ENCODE measurements at regions not wholly inside any gene's neighbourhood (a gene's known extent, or its start where the extent isn't known, plus 50 kb on each side); places are given as distances from the start of the nearest gene placed in this dataset.

DNA sequence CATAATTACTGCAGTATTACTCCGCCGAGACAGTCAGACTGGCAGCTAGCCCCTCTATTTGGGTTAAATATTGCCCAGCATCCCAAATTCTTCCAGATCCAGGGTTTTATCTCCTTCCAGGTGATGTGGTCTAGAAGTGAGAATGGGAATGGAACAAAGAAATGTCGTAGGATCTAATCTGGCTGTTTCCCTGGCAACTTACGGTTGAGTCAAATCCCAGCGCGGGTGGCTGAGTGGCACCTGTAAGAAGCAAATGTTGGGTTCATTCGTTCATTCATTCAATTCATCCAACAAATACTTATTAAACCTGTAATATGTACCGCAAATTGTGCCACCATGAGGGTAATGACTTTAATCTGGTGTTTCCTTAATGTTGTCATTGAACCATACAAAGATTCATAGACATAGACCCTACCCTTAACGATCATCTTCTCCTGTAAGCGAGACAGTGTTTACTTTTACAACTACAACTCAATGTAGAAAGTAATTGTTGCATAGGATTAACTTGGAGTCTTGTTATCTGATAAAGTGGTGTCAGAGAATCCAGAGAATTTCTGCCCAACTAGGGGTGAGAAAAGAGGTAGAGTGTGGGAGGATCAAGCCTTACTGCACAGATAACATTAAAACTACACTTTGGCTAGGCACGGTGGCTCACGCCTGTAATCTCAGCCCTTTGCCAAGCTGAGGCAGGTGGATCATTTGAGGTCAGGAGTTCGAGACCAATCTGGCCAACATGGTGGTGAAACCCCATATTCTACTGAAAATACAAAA lies 91.3 kb upstream of the ADGRF1 start:
- Mint-ChIP-seq H3K4me1 (ENCODE audit: unreplicated experiment) (peaks cover 9% of the 10 kb centered on the region), H3K4me3 (ENCODE audit: unreplicated experiment) (no peak overlapping the region), H3K36me3 (ENCODE audit: low read depth, unreplicated experiment) (no peaks in the 10 kb centered on the region), H3K9me3 (ENCODE audit: unreplicated experiment) (no peaks in the 10 kb centered on the region), H3K27me3 (ENCODE audit: unreplicated experiment) (no peaks in the 10 kb centered on the region), H3K27ac (ENCODE audit: unreplicated experiment) (no peak overlapping the region)
- TF ChIP-seq, protein P1, sequence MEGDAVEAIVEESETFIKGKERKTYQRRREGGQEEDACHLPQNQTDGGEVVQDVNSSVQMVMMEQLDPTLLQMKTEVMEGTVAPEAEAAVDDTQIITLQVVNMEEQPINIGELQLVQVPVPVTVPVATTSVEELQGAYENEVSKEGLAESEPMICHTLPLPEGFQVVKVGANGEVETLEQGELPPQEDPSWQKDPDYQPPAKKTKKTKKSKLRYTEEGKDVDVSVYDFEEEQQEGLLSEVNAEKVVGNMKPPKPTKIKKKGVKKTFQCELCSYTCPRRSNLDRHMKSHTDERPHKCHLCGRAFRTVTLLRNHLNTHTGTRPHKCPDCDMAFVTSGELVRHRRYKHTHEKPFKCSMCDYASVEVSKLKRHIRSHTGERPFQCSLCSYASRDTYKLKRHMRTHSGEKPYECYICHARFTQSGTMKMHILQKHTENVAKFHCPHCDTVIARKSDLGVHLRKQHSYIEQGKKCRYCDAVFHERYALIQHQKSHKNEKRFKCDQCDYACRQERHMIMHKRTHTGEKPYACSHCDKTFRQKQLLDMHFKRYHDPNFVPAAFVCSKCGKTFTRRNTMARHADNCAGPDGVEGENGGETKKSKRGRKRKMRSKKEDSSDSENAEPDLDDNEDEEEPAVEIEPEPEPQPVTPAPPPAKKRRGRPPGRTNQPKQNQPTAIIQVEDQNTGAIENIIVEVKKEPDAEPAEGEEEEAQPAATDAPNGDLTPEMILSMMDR (IDR thresholded peaks at IDR 0.05; ENCODE audit: unreplicated experiment), result no peak
- DNase-seq (ENCODE audit: low spot score), result no peak

DNA sequence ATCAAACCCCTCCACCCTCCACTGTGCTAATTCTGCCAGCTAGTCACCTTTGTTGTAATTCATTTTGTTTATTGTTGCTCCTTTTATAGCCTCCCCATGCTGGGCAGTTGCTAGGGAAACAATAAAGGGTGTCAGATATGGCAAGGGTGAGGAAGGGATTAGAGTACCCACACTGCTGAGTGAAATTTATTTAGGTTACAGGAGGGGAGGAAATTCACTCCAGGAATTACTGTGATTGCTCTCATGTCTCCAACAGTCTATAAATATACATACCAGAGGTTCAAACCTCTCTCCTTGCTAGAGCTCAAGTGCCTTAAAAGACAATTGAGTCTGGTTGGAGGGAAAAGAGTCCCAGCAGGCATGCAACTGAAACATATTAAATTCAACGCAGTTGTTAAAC lies 90.6 kb upstream of the ADGRF1 start:
- H3K4me1 Mint-ChIP-seq (ENCODE audit: unreplicated experiment), result peaks cover 9% of the 10 kb centered on the region
- no peaks in the 10 kb centered on the region for H3K27me3 Mint-ChIP-seq (ENCODE audit: unreplicated experiment)
- no peak overlapping the region for H3K4me3 Mint-ChIP-seq (ENCODE audit: unreplicated experiment)
- no peaks in the 10 kb centered on the region for H3K36me3 Mint-ChIP-seq (ENCODE audit: low read depth, unreplicated experiment)
- TF ChIP-seq, protein P1 (IDR thresholded peaks at IDR 0.05; ENCODE audit: unreplicated experiment), result no peak
- no peaks in the 10 kb centered on the region for H3K9me3 Mint-ChIP-seq (ENCODE audit: unreplicated experiment)
- H3K27ac Mint-ChIP-seq (ENCODE audit: unreplicated experiment), result no peak overlapping the region
- no peak for DNase-seq (ENCODE audit: low spot score)

DNA sequence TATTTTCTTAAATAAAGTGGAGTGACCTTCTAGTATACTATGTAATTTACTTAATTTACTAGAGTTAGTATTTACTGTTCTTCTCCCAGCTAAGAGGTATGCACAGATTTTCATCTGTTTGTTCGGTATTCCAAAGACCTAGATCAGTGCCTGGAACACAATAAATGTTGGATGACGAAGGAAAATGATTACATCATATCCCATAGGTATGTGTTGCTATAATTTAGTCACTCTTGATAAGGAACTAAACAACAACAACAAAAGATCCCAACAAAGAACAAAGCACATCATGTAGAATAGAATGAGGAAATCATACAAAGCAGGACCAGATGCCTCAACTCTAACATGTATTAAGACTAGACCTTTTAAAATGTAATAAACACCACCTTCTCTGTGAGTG lies 89.6 kb upstream of the ADGRF1 start:
- TF ChIP-seq, protein P1 (IDR thresholded peaks at IDR 0.05; ENCODE audit: unreplicated experiment), result no peak
- no peaks in the 10 kb centered on the region for H3K27me3 Mint-ChIP-seq (ENCODE audit: unreplicated experiment)
- no peak for DNase-seq (ENCODE audit: low spot score)
- H3K9me3 Mint-ChIP-seq (ENCODE audit: unreplicated experiment), result no peaks in the 10 kb centered on the region
- peaks cover 13% of the 10 kb centered on the region for H3K4me1 Mint-ChIP-seq (ENCODE audit: unreplicated experiment)
- no peak overlapping the region for H3K4me3 Mint-ChIP-seq (ENCODE audit: unreplicated experiment)
- H3K27ac Mint-ChIP-seq (ENCODE audit: unreplicated experiment), result no peak overlapping the region
- H3K36me3 Mint-ChIP-seq (ENCODE audit: low read depth, unreplicated experiment), result no peaks in the 10 kb centered on the region

DNA sequence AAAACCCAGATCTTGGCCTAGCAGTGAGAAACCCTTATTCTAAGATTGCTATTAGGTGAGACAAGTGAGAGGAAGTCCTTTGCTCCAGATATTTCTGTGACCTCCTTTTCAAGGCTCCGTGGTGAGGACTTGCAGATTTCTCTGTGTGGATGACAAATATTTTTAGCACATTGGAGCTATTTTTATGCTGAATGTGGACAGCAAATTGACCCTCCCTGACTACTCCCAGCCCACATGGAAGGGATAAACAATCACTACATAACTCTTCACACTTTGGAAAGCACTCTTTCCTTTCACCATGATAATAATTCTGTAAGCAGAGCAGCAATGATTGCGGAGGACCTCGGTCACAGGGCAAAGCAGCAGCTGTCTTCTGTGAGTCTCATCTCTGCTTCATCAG lies 88.0 kb upstream of the ADGRF1 start:
- Mint-ChIP-seq H3K27ac (ENCODE audit: unreplicated experiment) (no peak overlapping the region), H3K27me3 (ENCODE audit: unreplicated experiment) (no peaks in the 10 kb centered on the region), H3K9me3 (ENCODE audit: unreplicated experiment) (no peaks in the 10 kb centered on the region), H3K4me3 (ENCODE audit: unreplicated experiment) (no peak overlapping the region), H3K4me1 (ENCODE audit: unreplicated experiment) (peaks cover 12% of the 10 kb centered on the region), H3K36me3 (ENCODE audit: low read depth, unreplicated experiment) (no peaks in the 10 kb centered on the region)
- no peak for DNase-seq (ENCODE audit: low spot score)
- TF ChIP-seq, protein P1 (IDR thresholded peaks at IDR 0.05; ENCODE audit: unreplicated experiment), result no peak

DNA sequence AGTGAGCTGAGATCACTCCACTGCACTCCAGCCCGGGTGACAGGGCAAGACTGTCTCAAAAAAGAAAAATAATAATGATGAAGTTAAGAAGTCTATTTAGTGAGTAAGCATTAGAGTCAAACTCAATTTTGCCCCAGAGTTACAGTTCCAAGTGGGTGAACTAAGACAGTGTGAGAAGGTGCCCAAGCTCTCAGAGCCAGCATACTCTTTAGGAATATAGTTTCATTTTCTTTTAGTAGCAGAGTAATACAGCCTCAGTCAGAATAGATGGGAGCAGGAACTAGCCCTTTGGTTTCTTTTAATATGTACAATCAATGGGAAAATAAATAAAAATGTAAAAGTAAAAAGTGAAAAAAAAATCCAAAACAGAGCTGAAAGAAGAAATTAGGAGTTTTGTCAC lies 87.0 kb upstream of the ADGRF1 start:
- TF ChIP-seq, protein P1 (IDR thresholded peaks at IDR 0.05; ENCODE audit: unreplicated experiment), result no peak

More for the DNA sequence above, 87.0 kb upstream of the ADGRF1 start:
- Mint-ChIP-seq H3K36me3 (ENCODE audit: low read depth, unreplicated experiment) (no peaks in the 10 kb centered on the region), H3K4me1 (ENCODE audit: unreplicated experiment) (peaks cover 4% of the 10 kb centered on the region), H3K9me3 (ENCODE audit: unreplicated experiment) (no peaks in the 10 kb centered on the region), H3K27me3 (ENCODE audit: unreplicated experiment) (no peaks in the 10 kb centered on the region), H3K4me3 (ENCODE audit: unreplicated experiment) (no peak overlapping the region), H3K27ac (ENCODE audit: unreplicated experiment) (no peak overlapping the region)
- no peak for DNase-seq (ENCODE audit: low spot score)

All from endothelial cell (in vitro differentiated cells).